Aorta (tissue), 5 donors: ENCODE measurements at regions not wholly inside any gene's neighbourhood (a gene's known extent, or its start where the extent isn't known, plus 50 kb on each side); places are given as distances from the start of the nearest gene placed in this dataset.

Experiments
- ATAC-seq: fragments of 200-7000 bp; cut with Tn5 transposase; one replicate; pipeline ENCODE4 v1.9.1; 2022; ENCODE audit warnings: moderate library complexity; ENCODE audit not compliant: low FRiP score
- DNase-seq, 2 donors: peaks; one replicate each; pipeline ENCODE4 v3.0.0-alpha.2; 2020
- H3K27ac ChIP-seq, 2 donors: one replicate each; pipeline ENCODE4 v1.5.1; 2013; ENCODE audit warnings: low read length in 2 of 2, mild to moderate bottlenecking in 2 of 2, moderate library complexity in 2 of 2, control low read depth in 1 of 2, inconsistent platforms in 1 of 2, low read depth in 1 of 2
- H3K27me3 ChIP-seq, 2 donors: one replicate each; pipeline ENCODE4 v1.6.1; 2013; ENCODE audit warnings: control low read depth in 1 of 2, low read length in 1 of 2, mild to moderate bottlenecking in 1 of 2, moderate library complexity in 1 of 2; ENCODE audit not compliant: insufficient read depth in 2 of 2, control insufficient read depth in 1 of 2
- H3K36me3 ChIP-seq, 2 donors: one replicate each; pipeline ENCODE4 v1.6.1; 2013; ENCODE audit warnings: control low read depth in 1 of 2, low read length in 1 of 2, mild to moderate bottlenecking in 1 of 2; ENCODE audit not compliant: insufficient read depth in 2 of 2, control insufficient read depth in 1 of 2
- H3K4me1 ChIP-seq, 2 donors: one replicate each; pipeline ENCODE4 v1.6.1; 2013; ENCODE audit warnings: low read length in 2 of 2, control low read depth in 1 of 2, mild to moderate bottlenecking in 1 of 2, moderate library complexity in 1 of 2; ENCODE audit not compliant: insufficient read depth in 2 of 2, control insufficient read depth in 1 of 2
- H3K4me3 ChIP-seq, 2 donors: one replicate each; pipeline ENCODE4 v1.5.1; 2013; ENCODE audit warnings: low read length in 2 of 2, control low read depth in 1 of 2, mild to moderate bottlenecking in 1 of 2
- H3K9me3 ChIP-seq: one replicate; pipeline ENCODE4 v1.6.1; 2013; ENCODE audit warnings: mild to moderate bottlenecking, low read length; ENCODE audit not compliant: control insufficient read depth
- WGBS, 2 donors: extraction: QIAGEN DNeasy Blood & Tissue Kit; methylation state at CpG; one replicate each; pipeline ENCODE4 v1.1.7; 2013; 5-methylcytosine and 5-hydroxymethylcytosine counted together
- intact Hi-C, 2 donors: fragments of 100-400 bp; cut with DNase I; formaldehyde crosslinking; loops; one replicate each; pipeline versions ENCODE4 v1.14.2 to v1.15.0; 2022
- donor health status: healthy with polysubstance abuse.
- donor health status: Bipolar disorder and iron deficiency.
- donor health status: DM: no; HTN: no; CAD: no.
- donor health status: DM: no; HTN: no; CAD: no.
- donor health status: DM: yes; HTN: yes; CAD: no.

- no peak for ATAC-seq
- DNase-seq = peak in 1 of 2 donors; percentile 46
- H3K27ac ChIP-seq = no peak overlapping the region
- no peaks in the 10 kb centered on the region for H3K27me3 ChIP-seq
- peaks cover 3% of the 10 kb centered on the region for H3K9me3 ChIP-seq
- H3K36me3 ChIP-seq = no peaks in the 10 kb centered on the region
- H3K4me1 ChIP-seq = no peaks in the 10 kb centered on the region
- intact Hi-C loops = no loop called here
- 65 to 81% methylated on average over 9 of the region's 9 CpGs for WGBS, 2 donors
- H3K4me3 ChIP-seq = no peak overlapping the region
Measured at GRCh38 chr22:49413551-49413950, 414.1 kb downstream of the BRD1 start.

GRCh38 chr22:49413146-49413545 lies 414.5 kb downstream of the BRD1 start:
- no peak overlapping the region for H3K4me3 ChIP-seq
- H3K27ac ChIP-seq = no peak overlapping the region
- DNase-seq (peak in 1 of 2 donors; percentile 47), ATAC-seq (no peak)
- H3K27me3 ChIP-seq = no peaks in the 10 kb centered on the region
- WGBS, 2 donors = 76 to 79% methylated on average over 8 of the region's 8 CpGs
- intact Hi-C loops = no loop called here
- no peaks in the 10 kb centered on the region for H3K36me3 ChIP-seq
- H3K9me3 ChIP-seq = peaks cover 3% of the 10 kb centered on the region
- no peaks in the 10 kb centered on the region for H3K4me1 ChIP-seq

GRCh38 chr22:49412236-49412635 lies 415.4 kb downstream of the BRD1 start:
- H3K4me3 ChIP-seq = no peak overlapping the region
- no peaks in the 10 kb centered on the region for H3K4me1 ChIP-seq
- DNase-seq = peak in 1 of 2 donors; percentile 40
- WGBS, 2 donors = 71 to 72% methylated on average over 13 of the region's 13 CpGs
- no peaks in the 10 kb centered on the region for H3K36me3 ChIP-seq
- peaks cover 3% of the 10 kb centered on the region for H3K9me3 ChIP-seq
- intact Hi-C loops = no loop called here
- ATAC-seq = no peak
- H3K27me3 ChIP-seq = no peaks in the 10 kb centered on the region
- H3K27ac ChIP-seq = no peak overlapping the region

GRCh38 chr22:49411236-49411635 lies 416.4 kb downstream of the BRD1 start:
- peak in 1 of 2 donors; percentile 28 for DNase-seq
- 74 to 83% methylated on average over 6 of the region's 6 CpGs for WGBS, 2 donors
- Histone ChIP-seq H3K4me3 (no peak overlapping the region), H3K27ac (no peak overlapping the region), H3K27me3 (no peaks in the 10 kb centered on the region), H3K9me3 (peaks cover 3% of the 10 kb centered on the region), H3K4me1 (no peaks in the 10 kb centered on the region), H3K36me3 (no peaks in the 10 kb centered on the region)
- ATAC-seq = no peak
- intact Hi-C loops = no loop called here

DNA sequence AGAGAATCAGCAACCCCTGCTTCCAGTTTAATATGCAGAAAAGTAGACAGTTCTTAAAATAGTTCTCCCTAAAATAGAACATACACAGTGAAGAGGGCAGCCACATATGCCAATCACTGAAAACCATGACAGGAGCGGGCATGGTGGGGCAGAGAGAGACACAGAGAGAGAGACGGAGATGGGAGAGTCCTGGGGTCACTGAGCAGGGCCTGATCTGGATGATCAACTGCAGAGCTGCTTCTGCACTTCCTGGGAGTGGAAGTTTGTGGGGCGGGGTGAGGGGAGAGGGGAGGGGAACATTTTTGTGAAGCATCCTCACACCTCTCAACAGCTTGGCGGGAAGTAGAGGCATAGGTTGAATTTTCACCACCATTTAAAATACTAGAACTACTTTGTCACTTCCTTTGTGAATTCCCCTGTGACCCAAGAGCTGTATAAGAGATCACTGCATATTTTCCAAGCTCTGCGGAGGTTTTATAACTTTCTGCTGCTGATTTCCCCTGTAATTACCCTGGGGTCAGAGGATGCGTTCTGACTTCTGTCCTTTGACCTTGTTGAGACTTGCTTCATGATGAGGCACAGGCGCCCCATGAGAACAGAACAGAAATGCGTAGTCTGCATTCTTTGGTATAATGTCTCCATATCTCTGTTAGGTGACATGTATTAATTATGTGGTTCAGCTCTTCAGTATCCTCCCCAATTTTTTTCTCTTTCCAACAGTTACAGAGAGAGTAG lies 419.4 kb downstream of the BRD1 start:
- no peak for DNase-seq
- Histone ChIP-seq H3K4me3 (no peak overlapping the region), H3K27ac (no peak overlapping the region), H3K36me3 (no peaks in the 10 kb centered on the region), H3K27me3 (no peaks in the 10 kb centered on the region), H3K4me1 (no peaks in the 10 kb centered on the region), H3K9me3 (peaks cover 3% of the 10 kb centered on the region)
- intact Hi-C loops = no loop called here
- WGBS, 2 donors = 48 to 49% methylated on average over 8 of the region's 8 CpGs
- no peak for ATAC-seq

DNA sequence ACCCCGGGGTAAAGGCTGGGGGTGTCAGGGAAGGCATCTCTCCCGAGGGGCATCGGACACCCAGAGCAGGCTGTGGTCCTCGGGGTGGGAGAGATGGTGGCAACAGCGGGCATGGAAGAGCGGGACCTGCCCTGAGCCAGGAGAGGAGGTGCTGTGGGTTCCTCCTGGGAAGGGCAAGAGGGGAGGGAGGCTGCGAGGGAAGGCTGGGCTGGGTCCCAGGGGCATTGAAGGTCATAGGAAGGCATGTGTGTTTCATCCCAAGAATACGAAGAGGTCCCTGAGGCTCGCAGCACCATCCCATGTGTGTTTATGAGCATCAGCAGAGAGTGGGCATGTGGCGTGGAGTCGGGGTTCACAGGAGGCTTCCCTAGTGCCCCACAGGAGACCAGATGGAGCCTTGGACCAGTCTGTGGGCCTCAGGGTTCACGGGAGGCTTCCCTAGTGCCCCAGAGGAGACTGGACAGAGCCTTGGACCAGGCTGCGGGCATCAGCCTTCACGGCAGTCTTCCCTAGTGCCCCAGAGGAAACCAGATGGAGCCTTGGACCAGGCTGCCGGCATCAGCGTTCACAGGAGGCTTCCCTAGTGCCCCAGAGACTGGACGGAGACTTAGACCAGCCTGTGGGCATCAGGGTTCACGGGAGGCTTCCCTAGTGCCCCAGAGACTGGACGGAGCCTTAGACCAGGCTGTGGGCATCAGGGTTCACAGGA lies 420.6 kb downstream of the BRD1 start:
- Histone ChIP-seq H3K27me3 (no peaks in the 10 kb centered on the region), H3K36me3 (no peaks in the 10 kb centered on the region), H3K27ac (no peak overlapping the region), H3K9me3 (peaks cover 3% of the 10 kb centered on the region), H3K4me1 (no peaks in the 10 kb centered on the region), H3K4me3 (no peak overlapping the region)
- intact Hi-C loops = no loop called here
- 73 to 75% methylated on average over 19 of the region's 19 CpGs for WGBS, 2 donors
- no peak for ATAC-seq
- peak in 1 of 2 donors; percentile 57 for DNase-seq

DNA sequence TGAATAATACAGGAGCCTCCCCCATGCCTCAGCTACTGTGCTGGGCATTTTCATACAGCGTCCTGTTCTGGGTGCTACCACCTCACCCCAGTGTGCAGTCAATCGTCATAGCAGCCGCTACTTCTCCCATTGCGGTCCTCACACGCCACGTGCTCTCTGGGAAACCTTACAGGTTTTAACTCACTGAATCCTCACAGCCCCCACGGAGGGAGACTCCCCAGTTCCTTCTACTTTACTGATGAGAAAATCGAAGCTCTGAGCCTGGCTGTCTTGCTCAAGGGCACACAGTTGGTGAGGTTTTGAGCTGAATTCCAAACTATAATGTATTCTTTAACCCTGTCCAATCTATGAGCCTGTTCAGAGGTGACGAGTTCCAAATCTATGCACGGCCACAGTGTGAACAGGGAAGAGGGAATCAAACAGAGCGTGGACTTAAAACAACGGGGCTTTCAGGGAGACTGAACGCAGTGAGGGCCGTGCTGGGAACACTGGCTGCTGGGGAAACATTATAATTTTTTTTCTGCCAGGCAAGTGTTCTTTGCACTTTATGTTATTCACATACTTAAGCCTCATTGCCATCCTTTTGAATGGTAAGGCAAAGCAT lies 421.5 kb downstream of the BRD1 start:
- peaks cover 3% of the 10 kb centered on the region for H3K9me3 ChIP-seq
- intact Hi-C loops = no loop called here
- H3K4me3 ChIP-seq = no peak overlapping the region
- H3K27me3 ChIP-seq = no peaks in the 10 kb centered on the region
- H3K4me1 ChIP-seq = no peaks in the 10 kb centered on the region
- DNase-seq (peak in 1 of 2 donors; percentile 31), ATAC-seq (no peak)
- 52 to 57% methylated on average over 14 of the region's 14 CpGs for WGBS, 2 donors
- H3K27ac ChIP-seq = no peak overlapping the region
- no peaks in the 10 kb centered on the region for H3K36me3 ChIP-seq

DNA sequence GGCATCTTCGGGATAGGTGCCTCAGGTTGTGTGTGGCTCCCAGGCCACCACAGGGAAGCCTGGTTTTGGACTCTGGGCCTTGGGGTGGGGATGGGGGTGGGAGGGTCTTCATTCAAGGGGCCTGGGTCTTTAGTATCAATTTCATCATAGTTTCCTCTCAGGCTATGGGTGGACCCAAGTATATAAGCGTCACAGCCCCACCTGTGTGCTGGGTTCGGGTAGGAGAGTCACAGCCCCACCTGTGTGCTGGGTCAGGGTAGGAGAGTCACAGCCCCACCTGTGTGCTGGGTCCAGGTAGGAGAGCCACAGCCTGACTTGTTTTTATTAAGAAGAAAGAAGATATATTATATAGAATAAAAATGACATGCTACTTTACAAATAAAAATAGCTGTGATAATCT lies 422.1 kb downstream of the BRD1 start:
- H3K4me1 ChIP-seq = no peaks in the 10 kb centered on the region
- WGBS, 2 donors = 69 to 85% methylated on average over 3 of the region's 3 CpGs
- no peaks in the 10 kb centered on the region for H3K36me3 ChIP-seq
- H3K4me3 ChIP-seq = no peak overlapping the region
- intact Hi-C loops = no loop called here
- ATAC-seq (no peak), DNase-seq (peak in 1 of 2 donors; percentile 32)
- no peak overlapping the region for H3K27ac ChIP-seq
- peaks cover 3% of the 10 kb centered on the region for H3K9me3 ChIP-seq
- no peaks in the 10 kb centered on the region for H3K27me3 ChIP-seq
